K562 (cell line): ENCODE measurements at regions not wholly inside any gene's neighbourhood (a gene's known extent, or its start where the extent isn't known, plus 50 kb on each side); places are given as distances from the start of the nearest gene placed in this dataset.

Experiments used
- ATAC-seq: fragments of 200-7000 bp; cut with Tn5 transposase; 3 replicates; pipeline ENCODE4 v1.9.1; 2020; ENCODE audit warnings: moderate library complexity
- BruUV-seq: library from RNA; stranded (reverse); fragments of 400-500 nt; replicated peaks from 2 replicates; lab custom pipeline; 2021; lab: Mats Ljungman, UMichigan
- CTCF ChIA-PET: fragments of 300-600 bp; formaldehyde crosslinking; extraction: SDS; loops from one replicate; lab custom pipeline; 2021; ENCODE audit warnings: low intra/inter-chr PET ratio; lab: Yijun Ruan, JAX
- POLR2A ChIA-PET: fragments of 300-600, 350-650 bp; sonication (Branson Sonifier 250); formaldehyde crosslinking; extraction: SDS; loops from one replicate; lab custom pipeline; 2021; ENCODE audit warnings: antibody characterized with exemption, inconsistent platforms; lab: Yijun Ruan, JAX
- DNase-seq, 4 experiments: peaks; one replicate each; pipeline versions ENCODE4 v3.0.0 to v3.0.0-alpha.2; 2011 to 2018; ENCODE audit warnings: low spot score in 3 of 4, mixed read lengths in 3 of 4; ENCODE audit errors: extremely low read depth in 1 of 4
- FAIRE-seq: peaks from 2 replicates; lab custom pipeline; 2011; peaks lifted over from hg19 to GRCh38; lab: Jason Lieb, UNC
- H2AFZ ChIP-seq: 2 replicates; pipeline ENCODE4 v1.6.0; 2011; ENCODE audit warnings: low read depth, low read length, control low read depth, inconsistent platforms
- H3K27ac ChIP-seq: fragments of 200-600 bp; 3 replicates; pipeline ENCODE4 v1.8.0; 2011; ENCODE audit warnings: low read depth, mild to moderate bottlenecking, control low read depth, inconsistent platforms, low read length, moderate library complexity, mixed read lengths; ENCODE audit errors: extremely low read depth
- H3K27me3 ChIP-seq, 2 experiments: fragments of 300-600 bp in 1 of 2; 2 replicates in 1 of 2; 3 replicates in 1 of 2; pipeline versions ENCODE4 v1.6.0 to v1.8.0; 2011; ENCODE audit warnings: inconsistent platforms in 2 of 2, low read length in 2 of 2, mild to moderate bottlenecking in 1 of 2, mixed read lengths in 1 of 2, moderate library complexity in 1 of 2; ENCODE audit not compliant: control insufficient read depth in 2 of 2, insufficient read depth in 2 of 2
- H3K36me3 ChIP-seq: fragments of 300-600 bp; 3 replicates; pipeline ENCODE4 v1.8.0; 2011; ENCODE audit warnings: mild to moderate bottlenecking, low read length, inconsistent platforms; ENCODE audit not compliant: control insufficient read depth, insufficient read depth
- H3K4me1 ChIP-seq, 2 experiments: fragments of 200-600 bp in 1 of 2; replicated peaks in 1 of 2; 2 replicates in 1 of 2; 3 replicates in 1 of 2; pipeline versions ENCODE4 v1.5.1 to v1.8.0; 2011; ENCODE audit warnings: inconsistent platforms in 2 of 2, low read length in 2 of 2, mild to moderate bottlenecking in 1 of 2, mixed read lengths in 1 of 2, moderate library complexity in 1 of 2; ENCODE audit not compliant: control insufficient read depth in 2 of 2, insufficient read depth in 2 of 2
- H3K4me2 ChIP-seq: 2 replicates; pipeline ENCODE4 v1.6.1; 2011; ENCODE audit warnings: low read length, control low read depth, inconsistent platforms, mixed read lengths; ENCODE audit not compliant: insufficient read depth
- H3K4me3 ChIP-seq: fragments of 200-600 bp; sonication (generic), shearing (Covaris generic); 2 replicates; pipeline ENCODE4 v1.5.1; 2016; ENCODE audit warnings: control low read depth, inconsistent platforms
- H3K79me2 ChIP-seq: fragments of 200-600 bp; 3 replicates; pipeline ENCODE4 v1.8.0; 2011; ENCODE audit warnings: low read length, inconsistent platforms; ENCODE audit not compliant: control insufficient read depth, insufficient read depth
- H3K9ac ChIP-seq, 2 experiments: 2 replicates each; pipeline versions ENCODE4 v1.6.0 to v1.6.1; 2011; ENCODE audit warnings: low read depth in 2 of 2, low read length in 2 of 2, control low read depth in 1 of 2, inconsistent platforms in 1 of 2, mild to moderate bottlenecking in 1 of 2, mixed read lengths in 1 of 2; ENCODE audit not compliant: insufficient read depth in 1 of 2
- H3K9me1 ChIP-seq: one replicate; pipeline ENCODE4 v1.6.0; 2011; ENCODE audit warnings: inconsistent platforms, mild to moderate bottlenecking, low read length, moderate library complexity; ENCODE audit not compliant: control insufficient read depth, insufficient read depth
- H3K9me3 ChIP-seq: replicated peaks from 2 replicates; pipeline ENCODE4 v1.5.1; 2011; ENCODE audit warnings: low read depth, low read length, inconsistent platforms; ENCODE audit not compliant: control insufficient read depth, insufficient read depth
- H4K20me1 ChIP-seq: replicated peaks from 2 replicates; pipeline ENCODE4 v1.6.1; 2011; ENCODE audit warnings: low read length, inconsistent platforms, mixed read lengths; ENCODE audit not compliant: control insufficient read depth, insufficient read depth
- AFF1 ChIP-seq, 2 experiments: fragments of 450-650 bp; IDR thresholded peaks; 2 replicates each; pipeline ENCODE4 v1.6.1; 2018; ENCODE audit warnings: mild to moderate bottlenecking in 2 of 2, low read depth in 1 of 2; ENCODE audit not compliant: partially characterized antibody in 2 of 2
- CBX3 ChIP-seq, 2 experiments: IDR thresholded peaks; 1 replicate in 1 of 2; 2 replicates in 1 of 2; pipeline ENCODE4 v1.6.1; 2012; ENCODE audit warnings: inconsistent platforms in 2 of 2, low read length in 2 of 2, borderline replicate concordance in 1 of 2, control low read depth in 1 of 2
- CHD7 ChIP-seq: fragments of 200-600 bp; sonication (generic); IDR thresholded peaks from one replicate; pipeline ENCODE4 v1.6.1; 2012; ENCODE audit warnings: mild to moderate bottlenecking, low read depth, low read length, inconsistent platforms
- NR3C1 ChIP-seq: sonication (generic); formaldehyde crosslinking; IDR thresholded peaks from 2 replicates; pipeline ENCODE4 v1.8.1; 2022; ENCODE audit warnings: missing genetic modification reagents
- SPI1 ChIP-seq: IDR thresholded peaks from 2 replicates; pipeline ENCODE4 v1.6.1; 2011; ENCODE audit warnings: low read depth, low read length, control low read depth, borderline replicate concordance
- TCF3 ChIP-seq: sonication (generic); formaldehyde crosslinking; IDR thresholded peaks from 2 replicates; pipeline ENCODE4 v1.4.0; 2020; ENCODE audit warnings: mild to moderate bottlenecking, missing genetic modification reagents
- ZNF121 ChIP-seq: sonication (generic); formaldehyde crosslinking; conservative IDR thresholded peaks from 2 replicates; pipeline ENCODE4 v1.8.0; 2022; ENCODE audit warnings: missing genetic modification reagents
- ZNF586 ChIP-seq: fragments of 450-650 bp; formaldehyde crosslinking; conservative IDR thresholded peaks from 2 replicates; pipeline ENCODE4 v1.4.0; 2020; ENCODE audit warnings: mild to moderate bottlenecking, moderate library complexity
- WGBS: fragments of 100-300 bp; shearing (Covaris generic); methylation state at CpG from one replicate; pipeline ENCODE4 v1.1.6; 2016; ENCODE audit warnings: low coverage, mixed read lengths; ENCODE audit not compliant: insufficient coverage; ENCODE audit errors: missing lambda C conversion rate; 5-methylcytosine and 5-hydroxymethylcytosine counted together
- in situ Hi-C: fragments of 300-500 bp; cut with MboI; formaldehyde crosslinking; loops from 4 replicates; pipeline ENCODE4 v1.15.0; 2018; ENCODE audit warnings: inconsistent platforms, mixed read lengths
- intact Hi-C: fragments of 100-400 bp; cut with micrococcal nuclease; formaldehyde crosslinking; loops from 2 replicates; pipeline ENCODE4 v1.14.2; 2022

- 0% methylated on average over 3 of the region's 3 CpGs for WGBS
- DNase-seq, result no peak
- POLR2A ChIA-PET, result no interaction called here
- Histone ChIP-seq H3K79me2 (no peaks in the 10 kb centered on the region), H3K27ac (no peak overlapping the region), H4K20me1 (no peaks in the 10 kb centered on the region), H3K4me3 (no peak overlapping the region), H3K4me1 (no peaks in the 10 kb centered on the region), H3K9me1 (no peaks in the 10 kb centered on the region), H3K4me2 (no peak overlapping the region), H2AFZ (no peak overlapping the region), H3K9me3 (no peaks in the 10 kb centered on the region), H3K27me3 (no peaks in the 10 kb centered on the region), H3K9ac (no peak overlapping the region), H3K36me3 (no peaks in the 10 kb centered on the region)
- intact Hi-C loops (no loop called here), in situ Hi-C loops (no loop called here)
- CTCF ChIA-PET, result no interaction called here
- FAIRE-seq, result no peak
- ATAC-seq, result no peak
- no TSS peak for BruUV-seq
- TF ChIP-seq TCF3 (no peak), CBX3 (IDR thresholded peaks at IDR 0.05; ENCODE audit: borderline replicate concordance in 1 of 2, low read length in 2 of 2) (no peak), ZNF586 (no peak), CHD7 (no peak), SPI1 (no peak), NR3C1 (CRISPR knock-in tag) (no peak), ZNF121 (no peak), AFF1 (IDR thresholded peaks at IDR 0.05; ENCODE audit: low read depth in 1 of 2, partially characterized antibody in 2 of 2) (no peak)
Observed at GRCh38 chr2:76610451-76610850, 899.7 kb upstream of the GCFC2 start.
